SW 1271 (cell line): ENCODE measurements at regions not wholly inside any gene's neighbourhood (a gene's known extent, or its start where the extent isn't known, plus 50 kb on each side); places are given as distances from the start of the nearest gene placed in this dataset.

ENCODE experiments used
- DNase-seq, 2 experiments: peaks; one replicate each; lab custom pipeline; 2025; lab: John Stamatoyannopoulos, UW

DNA sequence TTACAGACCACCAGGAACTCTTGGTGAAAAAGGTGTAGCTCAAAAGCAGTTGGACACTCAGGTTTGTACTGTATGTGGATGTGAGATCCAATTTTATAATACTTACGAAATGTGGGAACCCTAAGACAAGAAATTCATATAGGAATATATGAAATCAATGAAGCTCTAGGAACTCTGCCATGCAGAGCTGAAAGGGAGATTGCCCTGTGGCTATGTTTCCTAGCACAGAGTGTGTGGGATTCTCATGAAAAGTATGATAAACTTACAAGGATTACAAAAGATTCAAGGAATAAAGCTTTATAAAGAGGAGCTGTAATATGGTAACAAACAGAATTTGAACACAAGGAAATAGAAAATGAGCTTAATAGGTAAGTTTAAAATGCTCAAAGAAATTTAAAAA is 205.7 kb upstream of the FAM83B start:
- DNase-seq: no peak

DNA sequence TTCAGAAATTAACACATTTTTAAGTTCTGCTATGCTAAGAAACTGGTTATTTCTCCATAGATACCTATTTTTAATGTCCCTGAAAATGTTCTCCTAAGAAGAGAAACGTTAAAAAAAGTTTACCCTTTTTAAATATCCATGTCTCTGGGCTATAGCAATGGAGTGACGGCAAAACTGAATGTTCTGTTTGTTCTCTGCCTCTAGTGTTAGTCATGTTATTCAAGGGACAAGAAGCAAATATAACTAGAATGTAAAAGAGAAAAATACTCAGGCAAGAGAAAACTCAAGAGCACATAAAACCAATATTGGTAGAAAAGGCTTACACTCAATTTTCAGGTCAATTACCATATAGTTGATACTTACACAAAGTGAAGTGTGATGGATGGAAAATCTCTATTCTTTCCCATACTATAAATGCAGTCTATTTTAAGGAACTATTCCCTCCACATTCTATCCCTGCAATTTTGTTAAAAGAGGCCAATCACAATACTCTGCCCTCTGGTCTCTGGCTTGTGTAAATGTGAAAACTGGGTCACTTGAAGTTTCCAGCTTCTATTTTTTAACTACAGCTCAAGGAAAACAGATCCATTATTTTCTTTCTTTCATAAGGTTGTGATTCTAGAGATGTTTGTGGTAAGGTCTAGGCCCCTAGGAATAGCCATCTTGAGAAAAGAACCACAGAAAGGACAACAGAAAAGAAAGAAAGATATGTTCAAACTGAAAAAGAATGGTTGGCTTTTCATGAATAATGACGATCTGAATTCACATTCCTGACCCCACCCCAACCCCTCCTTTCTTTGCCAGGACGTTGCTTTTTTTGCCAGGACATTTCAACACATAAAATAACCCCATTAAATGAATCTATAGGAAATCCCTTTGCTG is 200.3 kb upstream of the FAM83B start:
- DNase-seq: no peak

DNA sequence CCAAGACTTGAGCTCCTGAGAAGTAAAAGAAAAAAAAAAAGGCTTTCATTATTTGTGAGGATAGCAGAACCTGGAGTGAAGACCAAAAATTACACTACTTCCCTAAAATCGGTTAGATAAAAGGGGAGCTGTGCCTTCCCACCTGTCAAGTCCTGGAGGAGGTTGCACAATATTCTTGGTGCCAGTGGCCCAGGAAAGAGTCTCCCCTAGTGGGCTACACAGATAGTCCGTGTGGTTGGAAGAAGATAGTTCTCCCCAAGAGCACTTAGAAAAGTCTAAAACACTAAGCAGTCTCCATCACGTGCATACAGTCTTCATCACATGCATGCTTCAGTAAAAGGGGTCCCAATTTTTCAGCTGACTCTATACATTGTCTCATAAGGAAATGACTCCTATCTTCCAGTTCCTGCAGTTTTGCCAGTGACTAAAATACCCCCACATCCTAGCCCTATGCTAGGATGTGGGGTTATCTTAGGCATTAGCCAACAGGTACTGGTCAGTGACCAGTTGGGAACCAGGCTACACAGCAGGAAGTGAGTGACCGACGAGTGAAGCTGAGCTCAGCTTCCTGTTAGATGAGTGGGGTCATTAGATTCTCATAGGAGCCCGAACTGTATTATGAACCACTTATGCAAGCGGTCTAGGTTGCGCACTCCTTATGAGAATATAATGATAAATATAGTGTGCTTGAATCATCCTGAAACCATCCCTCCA is 199.5 kb upstream of the FAM83B start:
- DNase-seq: no peak

DNA sequence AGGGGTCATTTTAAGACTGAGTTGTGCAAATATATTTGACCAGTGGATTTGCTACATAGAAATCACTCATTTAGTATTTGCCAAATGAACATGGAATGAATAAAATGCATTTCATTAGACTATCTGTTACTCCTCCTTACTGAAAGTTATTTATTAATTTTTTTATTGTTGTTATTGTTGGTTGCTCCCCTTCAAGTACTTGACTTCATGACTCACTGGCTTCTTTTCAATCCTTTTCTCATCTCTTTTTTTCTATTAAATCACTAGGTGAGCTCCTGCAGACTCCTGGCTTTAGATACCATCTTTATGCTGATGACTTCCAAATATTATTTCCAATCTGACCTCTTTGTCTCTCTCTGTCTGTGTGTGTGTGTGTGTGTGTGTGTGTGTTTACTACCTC is 192.2 kb upstream of the FAM83B start:
- DNase-seq: no peak

DNA sequence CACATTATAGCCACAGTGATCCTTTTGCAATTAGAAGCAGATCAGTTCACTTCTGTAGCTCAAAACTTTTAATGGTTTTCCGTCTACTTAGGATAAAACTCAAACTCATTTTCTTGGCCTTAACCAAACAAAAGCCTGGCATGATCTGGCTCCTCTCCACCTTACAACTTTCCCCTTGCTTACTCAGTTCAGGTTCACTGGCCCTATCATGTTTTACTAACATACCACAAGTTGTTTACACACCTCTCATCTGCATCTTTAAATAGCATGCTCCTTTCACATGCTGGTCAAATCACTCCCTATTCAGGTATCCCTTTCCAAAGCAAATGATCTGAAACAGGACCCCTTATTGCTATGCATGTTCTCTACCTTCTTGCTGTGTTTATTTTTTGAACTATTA is 191.4 kb upstream of the FAM83B start:
- DNase-seq: no peak

DNA sequence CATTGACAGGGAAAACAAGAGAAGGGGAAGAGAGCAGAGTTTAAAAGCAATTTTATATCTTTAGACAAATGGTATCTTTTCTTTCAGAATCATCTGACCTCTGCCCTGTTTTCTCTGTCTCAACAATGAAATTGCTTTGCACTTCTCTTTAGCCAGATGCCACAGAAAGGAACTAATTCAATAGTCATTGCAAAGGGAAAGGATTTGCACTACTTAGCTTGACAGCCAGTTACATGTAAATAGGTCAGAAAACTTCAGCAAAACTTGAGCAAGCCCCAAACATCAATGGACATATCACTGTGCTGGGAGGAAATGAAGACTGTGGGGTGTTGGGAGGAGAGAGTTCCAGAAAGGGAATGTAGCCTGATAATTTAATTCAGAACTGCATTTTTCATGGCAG is 181.3 kb upstream of the FAM83B start:
- DNase-seq: no peak

DNA sequence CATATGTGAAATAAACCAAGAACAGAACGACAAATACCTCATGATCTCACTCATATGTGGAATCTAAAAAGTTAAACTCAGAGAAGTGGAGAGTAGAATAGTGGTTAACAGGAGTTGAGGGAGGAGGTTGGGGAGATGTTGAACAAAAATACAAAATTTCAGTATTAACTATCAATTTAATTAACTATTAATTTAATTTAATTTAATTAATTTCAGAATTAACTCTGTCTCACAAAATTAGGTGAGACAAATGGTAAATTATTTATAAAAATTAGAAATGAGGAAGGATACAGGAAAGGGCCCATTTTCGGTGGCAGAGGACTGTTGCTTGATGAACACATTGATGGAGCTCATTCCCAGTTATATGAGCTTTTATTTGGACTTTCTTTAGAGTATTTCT is 166.0 kb upstream of the FAM83B start:
- DNase-seq: no peak

DNA sequence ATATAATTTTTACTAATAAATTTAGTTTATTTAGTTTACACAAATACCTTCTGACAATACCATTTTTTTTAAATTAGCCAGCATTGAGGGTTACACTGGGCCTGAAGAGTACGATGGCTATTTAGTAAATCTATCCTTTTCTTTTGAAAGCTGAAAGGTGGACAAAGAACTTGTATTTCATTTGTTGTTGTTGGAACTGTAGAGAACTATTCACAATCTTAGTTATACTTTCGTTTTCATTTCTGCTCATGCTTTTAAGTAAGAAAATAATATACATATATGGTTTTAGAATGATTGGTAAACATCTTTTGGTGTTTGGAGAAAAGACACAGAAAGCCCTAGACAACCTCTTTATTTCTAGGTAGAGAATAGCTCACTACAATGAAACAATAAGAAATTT is 165.3 kb upstream of the FAM83B start:
- DNase-seq: no peak

DNA sequence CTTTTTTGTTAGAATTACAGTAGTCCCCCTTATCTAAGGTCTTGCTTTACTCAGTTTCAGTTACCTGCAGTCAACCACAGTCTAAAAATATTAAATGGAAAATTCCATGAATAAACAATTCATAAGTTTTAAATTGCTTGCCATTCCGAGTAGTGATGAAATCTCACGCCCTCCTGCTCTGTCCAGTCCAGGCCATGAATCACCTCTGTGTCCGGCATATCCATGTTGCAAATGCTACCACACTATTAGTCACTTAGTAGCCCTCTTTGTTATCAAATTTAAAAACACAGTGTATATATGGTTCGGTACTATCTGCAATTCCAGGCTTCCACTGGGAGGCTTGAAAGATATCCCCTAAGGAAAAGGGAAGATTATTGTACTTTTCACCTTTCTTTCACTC is 164.6 kb upstream of the FAM83B start:
- peak in 1 of 2 experiments; percentile 15 for DNase-seq

DNA sequence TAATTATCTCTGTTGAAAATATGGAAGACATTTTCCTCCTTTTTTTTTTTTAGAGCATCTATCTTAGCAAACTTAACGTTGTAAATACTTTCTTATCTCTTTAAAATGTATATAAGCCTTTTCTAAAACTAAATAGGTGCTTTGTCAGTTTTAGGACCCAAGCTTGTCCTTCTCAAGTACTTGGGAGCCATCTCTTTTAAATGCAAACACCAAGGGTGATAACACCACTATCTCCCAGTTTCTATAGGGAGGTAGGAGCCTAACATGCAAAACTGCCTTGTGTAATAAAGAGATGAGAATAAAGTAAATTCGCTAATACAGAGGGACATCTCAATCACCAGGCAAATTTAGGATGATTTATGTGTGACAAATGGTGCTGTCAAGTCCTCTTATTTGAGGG is 157.0 kb upstream of the FAM83B start:
- DNase-seq: no peak

DNA sequence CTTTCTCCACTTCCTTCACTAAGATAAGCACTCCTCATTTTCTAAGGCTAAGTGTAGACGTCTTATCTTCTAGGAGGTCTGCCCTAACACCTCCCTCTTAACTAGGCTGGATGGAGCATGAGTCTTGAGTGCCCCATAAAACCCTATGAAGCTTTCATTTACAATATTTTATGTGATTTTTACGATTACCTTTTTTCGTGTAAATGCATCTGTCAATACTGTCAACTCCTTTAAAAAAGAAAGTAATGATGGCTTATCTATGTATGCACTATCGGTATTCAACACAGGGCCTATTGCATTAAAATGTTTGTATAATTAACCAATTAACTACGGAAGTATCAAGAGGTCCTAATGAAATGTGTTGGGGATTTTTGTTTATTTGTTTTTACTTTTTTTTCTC is 156.0 kb upstream of the FAM83B start:
- DNase-seq: no peak

DNA sequence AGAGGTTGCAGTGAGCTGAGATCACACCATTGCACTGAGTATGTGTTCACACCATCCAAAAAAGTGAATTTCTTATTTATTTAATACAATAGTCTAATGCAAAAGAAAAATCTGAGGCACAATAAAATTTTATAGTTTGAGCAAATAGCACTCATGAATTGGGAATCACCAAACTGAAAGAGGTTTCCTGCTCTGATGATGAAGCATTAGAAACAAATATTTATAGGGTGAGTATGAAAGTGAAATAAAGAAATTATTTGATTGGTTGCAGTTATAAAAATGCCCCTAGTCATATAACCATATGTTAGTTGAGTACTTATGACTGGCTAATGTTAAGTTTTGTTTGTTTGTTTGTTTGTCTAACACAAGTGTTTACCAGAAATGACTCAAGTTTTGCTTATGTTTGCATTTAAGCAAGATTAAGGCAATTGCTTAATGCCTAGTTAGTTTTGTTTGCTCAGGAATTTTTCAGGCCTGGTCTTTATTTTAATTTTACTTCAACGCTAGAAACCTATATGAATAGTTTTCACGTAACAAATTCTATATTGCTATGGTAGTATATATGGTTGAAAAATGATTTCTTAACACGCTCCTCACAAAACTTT is 151.5 kb upstream of the FAM83B start:
- no peak for DNase-seq

DNA sequence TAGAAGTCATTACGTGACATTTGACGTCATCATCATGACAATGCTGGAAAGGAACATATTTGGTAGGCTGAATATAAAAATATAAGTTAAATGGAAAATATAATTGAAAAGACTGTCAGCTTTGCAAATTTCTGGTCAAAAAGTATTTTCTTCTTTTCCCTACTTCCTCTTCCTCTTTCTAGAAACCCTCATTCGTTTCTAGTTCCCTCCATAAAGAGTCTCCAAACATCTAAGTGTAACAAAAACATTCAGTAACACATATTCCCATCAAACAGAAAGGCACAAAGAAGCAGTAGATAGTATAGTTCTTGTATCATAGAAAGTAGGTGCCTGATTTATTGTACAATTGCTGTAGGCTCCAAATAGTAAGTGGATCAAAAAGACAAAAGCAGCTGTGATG is 150.8 kb upstream of the FAM83B start:
- DNase-seq: no peak

DNA sequence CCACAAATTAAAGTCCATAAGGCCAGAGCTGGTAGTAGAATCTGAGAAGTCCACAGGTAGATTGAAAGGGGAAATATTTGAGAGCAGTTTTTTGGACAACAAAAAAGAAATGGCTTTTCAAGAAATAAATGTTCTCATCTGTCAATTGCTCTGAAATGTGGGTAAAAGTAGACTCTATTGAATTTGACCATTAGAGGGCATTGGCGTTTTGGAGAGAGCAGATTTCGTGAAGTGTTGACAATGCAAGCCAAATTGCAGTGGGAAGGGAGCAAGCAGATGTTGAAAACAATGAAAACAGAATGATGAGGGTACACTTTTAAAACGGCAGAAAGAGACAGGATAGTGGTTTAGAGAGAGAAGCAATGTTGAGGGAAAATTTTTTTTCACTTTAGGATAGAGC is 149.1 kb upstream of the FAM83B start:
- DNase-seq: no peak

DNA sequence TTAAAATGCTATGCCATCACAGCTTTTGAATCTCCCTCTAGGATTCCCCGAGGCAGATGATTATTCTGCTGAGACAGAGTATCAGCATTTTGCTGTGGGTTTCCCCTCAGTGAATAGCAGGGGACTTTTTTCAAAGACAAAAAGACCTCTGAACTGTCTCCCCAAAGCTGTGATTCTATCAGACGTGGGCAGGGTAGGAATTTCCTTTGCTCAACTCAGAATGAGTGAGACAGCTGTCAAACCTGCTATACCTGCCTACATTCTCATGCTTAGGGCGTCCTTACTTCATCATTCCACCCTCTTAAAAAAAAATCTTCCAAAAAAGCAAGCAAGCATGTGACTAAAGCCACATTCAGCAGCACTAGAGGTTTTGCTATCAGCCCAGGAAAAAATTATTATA is 147.6 kb upstream of the FAM83B start:
- DNase-seq: no peak

DNA sequence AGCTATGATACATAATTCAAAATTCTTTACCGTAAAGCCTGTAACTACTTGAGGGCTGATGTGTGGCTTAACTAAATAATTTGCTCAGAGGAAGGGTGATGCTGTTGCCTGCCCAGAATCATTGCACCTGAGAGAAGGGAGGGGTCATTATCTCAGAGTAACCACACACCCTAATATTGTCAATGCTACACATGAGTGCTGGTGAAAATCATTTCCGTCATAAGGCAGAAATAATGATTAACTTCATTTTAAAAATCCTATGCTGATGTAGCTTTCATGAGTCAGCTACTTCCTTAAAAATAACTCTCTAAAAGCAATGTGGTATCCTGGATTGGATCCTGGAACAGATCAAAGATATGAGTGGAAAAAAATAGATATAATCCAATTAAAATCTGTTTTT is 146.4 kb upstream of the FAM83B start:
- no peak for DNase-seq

DNA sequence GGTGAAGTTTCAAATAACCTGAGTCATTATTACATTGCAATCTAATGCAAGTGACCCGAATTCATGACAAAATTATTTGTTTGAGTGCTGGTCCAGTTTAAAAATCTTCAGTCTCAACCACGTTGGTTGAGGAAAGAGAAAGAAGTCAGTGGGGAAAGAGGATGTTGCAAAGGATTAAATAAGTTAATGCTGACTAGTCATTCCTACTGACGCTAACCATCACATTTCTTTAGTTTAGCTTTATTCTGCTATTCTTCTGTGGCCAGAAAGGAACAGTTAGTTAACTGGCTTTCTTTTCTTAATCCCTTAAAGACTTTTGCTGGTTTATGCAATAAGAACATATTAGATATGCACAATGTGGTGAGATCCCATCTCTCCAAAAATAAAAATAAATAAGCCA is 143.8 kb upstream of the FAM83B start:
- DNase-seq: no peak

DNA sequence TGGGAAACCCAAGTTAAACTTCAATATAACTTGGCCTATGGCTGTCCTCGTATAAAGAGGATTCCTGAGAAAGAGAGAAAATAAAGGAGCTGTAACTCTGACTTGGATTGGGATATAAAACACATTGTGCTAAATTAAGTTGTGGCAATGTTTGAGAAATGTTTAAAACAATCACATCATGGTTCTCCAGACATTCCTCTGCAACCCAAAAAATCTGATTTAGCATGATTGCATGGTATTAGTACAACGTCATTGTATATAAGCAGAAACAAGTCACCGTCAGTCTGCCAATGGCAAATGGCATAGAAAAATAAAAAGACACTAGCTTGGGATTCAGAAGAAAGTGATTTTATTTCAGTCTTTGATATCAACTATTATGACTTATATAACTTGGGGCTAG is 140.2 kb upstream of the FAM83B start:
- DNase-seq: no peak

DNA sequence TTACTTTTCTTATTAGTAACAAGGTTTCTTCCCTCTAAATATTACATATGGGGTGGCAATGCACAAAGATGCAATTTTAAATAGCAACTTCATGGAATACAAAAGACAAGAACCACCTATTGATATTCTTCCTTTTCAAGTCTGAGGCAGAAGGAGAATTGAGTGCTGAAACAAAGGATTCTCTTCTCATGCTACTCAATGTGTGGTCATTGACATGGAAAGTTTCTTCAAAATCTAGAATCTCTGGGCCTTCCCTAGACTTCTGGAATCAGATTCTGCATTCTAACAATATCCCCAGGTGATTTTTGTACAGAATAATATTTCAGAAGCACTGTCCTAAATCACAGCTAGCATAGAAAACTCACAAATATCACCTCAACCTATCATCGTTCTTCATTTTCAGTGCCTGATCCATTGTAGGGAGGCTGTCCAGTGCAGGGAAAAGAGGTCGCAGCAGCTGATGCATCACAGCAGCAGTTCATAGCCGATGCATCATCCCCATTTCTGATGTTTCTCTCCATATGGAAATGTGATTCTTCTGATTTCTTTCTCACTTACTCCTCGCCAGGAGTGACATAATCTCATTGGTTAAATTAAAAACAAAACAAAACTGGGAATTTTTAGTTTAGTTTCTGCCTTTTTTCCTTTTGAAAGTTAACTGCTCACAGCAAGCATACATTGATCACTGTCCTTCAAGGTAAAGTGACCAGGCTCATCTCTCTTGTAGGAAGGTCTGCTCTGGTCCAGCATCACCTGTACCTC is 139.5 kb upstream of the FAM83B start:
- no peak for DNase-seq

DNA sequence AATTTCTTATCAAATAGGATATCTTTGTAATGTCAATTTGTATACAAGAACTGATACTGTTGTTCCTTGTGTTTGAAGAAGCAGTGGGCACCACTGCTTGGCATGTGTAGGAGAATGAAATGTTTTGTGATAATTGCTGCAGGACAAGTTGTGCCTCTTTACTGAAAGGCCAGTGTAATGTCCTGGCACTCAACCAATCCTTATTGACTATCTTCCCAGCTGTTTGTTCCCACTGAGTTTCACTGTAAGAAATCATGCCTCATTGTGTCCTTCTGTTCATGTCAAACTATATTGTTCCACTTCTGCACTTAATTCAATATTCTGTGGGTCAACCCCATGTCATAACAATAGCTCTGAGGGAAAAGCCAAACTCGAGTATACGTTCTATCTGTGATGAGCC is 136.1 kb upstream of the FAM83B start:
- DNase-seq: no peak

DNA sequence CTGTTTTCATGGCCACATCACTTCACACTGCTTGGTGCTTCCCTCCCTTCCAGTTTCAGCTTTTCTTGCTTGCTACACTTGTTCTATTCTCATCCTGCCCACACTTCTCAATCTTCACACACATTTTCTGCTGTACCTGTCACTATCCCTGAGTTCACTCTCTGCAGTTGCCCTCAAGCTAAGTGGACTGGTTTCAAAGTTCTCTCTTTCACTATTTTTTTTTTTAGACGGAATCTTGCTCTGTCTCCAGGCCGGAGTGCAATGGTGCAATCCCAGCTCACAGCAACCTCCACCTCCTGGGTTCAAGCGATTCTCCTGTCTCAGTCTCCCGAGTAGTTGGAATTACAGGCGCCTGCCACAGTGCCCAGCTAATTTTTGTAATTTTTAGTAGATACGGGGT is 130.6 kb upstream of the FAM83B start:
- no peak for DNase-seq

DNA sequence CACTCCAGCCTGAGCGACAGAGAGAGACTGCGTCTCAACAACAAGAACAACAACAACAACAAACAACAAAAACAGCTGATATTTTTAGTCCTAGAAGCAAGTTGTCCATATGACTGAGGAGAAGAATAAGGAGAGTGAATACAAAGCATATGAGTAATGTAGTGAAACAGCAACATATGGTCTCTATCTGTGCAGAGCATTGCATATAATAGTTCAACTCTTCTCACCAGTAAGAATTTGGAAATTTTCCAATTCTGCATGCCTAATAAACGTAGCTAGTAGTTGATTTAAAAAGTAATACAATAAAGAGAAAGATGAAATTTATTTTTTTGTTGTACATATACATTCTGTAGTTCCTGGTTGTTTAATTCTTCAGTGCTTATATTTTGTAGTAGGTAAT is 129.7 kb upstream of the FAM83B start:
- no peak for DNase-seq
